SK-N-MC (cell line): ENCODE measurements at regions not wholly inside any gene's neighbourhood (a gene's known extent, or its start where the extent isn't known, plus 50 kb on each side); places are given as distances from the start of the nearest gene placed in this dataset.

Source experiments
- DNase-seq: peaks from one replicate; pipeline ENCODE4 v3.0.0-alpha.2; 2011; ENCODE audit warnings: low read depth, low spot score
- H3K27ac ChIP-seq: fragments of 200-600 bp; sonication (generic); 2 replicates; pipeline ENCODE4 v1.5.1; 2016; ENCODE audit warnings: mixed run types
- H3K36me3 ChIP-seq: fragments of 200-600 bp; sonication (generic); 2 replicates; pipeline ENCODE4 v1.6.1; 2017; ENCODE audit warnings: antibody characterized with exemption, low read length, mixed read lengths; ENCODE audit not compliant: insufficient read depth
- H3K4me3 ChIP-seq: fragments of 200-600 bp; sonication (generic); 2 replicates; pipeline ENCODE4 v1.5.1; 2016
- H3K9ac ChIP-seq: fragments of 200-600 bp; sonication (generic); 2 replicates; pipeline ENCODE4 v1.8.0; 2017; ENCODE audit warnings: mixed run types, mixed read lengths; ENCODE audit not compliant: insufficient read length
- H3K9me3 ChIP-seq: fragments of 200-600 bp; sonication (generic); 2 replicates; pipeline ENCODE4 v1.6.1; 2017; ENCODE audit warnings: low read depth, mild to moderate bottlenecking, antibody characterized with exemption, low read length, moderate library complexity, mixed read lengths
- EZH2 ChIP-seq: fragments of 200-600 bp; sonication (generic); IDR thresholded peaks from one replicate; pipeline ENCODE4 v1.6.1; 2017; ENCODE audit warnings: antibody characterized with exemption
- FOXP2 ChIP-seq: optimal IDR thresholded peaks from 2 replicates; pipeline ENCODE3; 2011; ENCODE audit warnings: mild to moderate bottlenecking, moderate library complexity; ENCODE audit not compliant: insufficient read depth; ENCODE audit errors: extremely low read length, control extremely low read depth
- POLR2AphosphoS5 ChIP-seq: IDR thresholded peaks from 2 replicates; pipeline ENCODE4 v1.6.1; 2012; ENCODE audit warnings: mild to moderate bottlenecking, low read depth, low read length, borderline replicate concordance

DNA sequence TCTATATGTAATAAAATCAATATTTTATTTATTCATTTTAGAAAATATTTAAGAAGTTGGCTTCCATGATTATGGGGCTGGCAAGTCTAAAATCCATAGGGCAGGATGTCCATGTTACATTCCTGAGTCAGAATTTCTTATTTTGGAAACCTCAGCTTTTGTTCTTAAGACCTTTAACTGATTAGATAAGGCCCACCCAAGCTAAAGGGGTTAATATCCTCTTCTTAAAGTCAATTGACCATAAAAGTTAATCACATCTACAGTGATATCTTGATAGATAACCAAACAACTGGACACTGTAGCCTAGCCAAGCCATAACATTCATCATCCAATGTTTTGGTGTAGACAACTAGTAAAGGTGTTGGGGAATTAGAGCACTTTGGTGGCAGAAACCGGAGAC is 1035.4 kb upstream of the ZEB2 start:
- TF ChIP-seq FOXP2 = no peak
- TF ChIP-seq EZH2 = no peak
- no peak for TF ChIP-seq POLR2AphosphoS5
- no peak overlapping the region for H3K27ac ChIP-seq
- H3K4me3 ChIP-seq = no peak overlapping the region
- no peaks in the 10 kb centered on the region for H3K9me3 ChIP-seq
- H3K9ac ChIP-seq = no peak overlapping the region
- no peak for DNase-seq
- H3K36me3 ChIP-seq = no peaks in the 10 kb centered on the region

DNA sequence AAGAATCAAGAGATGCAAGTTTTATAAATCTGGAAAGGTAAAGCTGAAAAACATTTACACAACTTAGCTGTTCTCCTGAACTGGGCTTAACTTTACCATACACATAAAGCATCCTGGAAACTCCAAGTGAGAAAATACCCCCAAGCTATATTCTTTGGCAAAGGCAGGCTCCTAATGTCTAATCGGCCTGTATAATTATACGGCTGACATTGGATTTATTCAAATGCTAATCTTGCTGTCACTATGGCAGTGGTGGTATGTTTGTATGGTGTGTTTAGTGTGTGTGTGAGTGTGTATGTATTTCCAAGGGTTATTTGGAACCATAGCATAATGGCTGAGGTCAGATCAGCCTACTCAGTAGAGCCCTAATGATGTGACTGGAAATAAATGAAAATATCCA is 1031.8 kb upstream of the ZEB2 start:
- H3K36me3 ChIP-seq = no peaks in the 10 kb centered on the region
- H3K4me3 ChIP-seq = no peak overlapping the region
- peak overlapping the region; percentile 17; the same call in 1 of the 2 replicates for H3K27ac ChIP-seq
- H3K9ac ChIP-seq = no peak overlapping the region
- no peaks in the 10 kb centered on the region; the same call in 1 of the 2 replicates for H3K9me3 ChIP-seq
- no peak for TF ChIP-seq FOXP2
- TF ChIP-seq POLR2AphosphoS5 = peak; percentile 27; the same call in 1 of the 2 replicates
- TF ChIP-seq EZH2 = no peak
- peak; percentile 86 for DNase-seq

DNA sequence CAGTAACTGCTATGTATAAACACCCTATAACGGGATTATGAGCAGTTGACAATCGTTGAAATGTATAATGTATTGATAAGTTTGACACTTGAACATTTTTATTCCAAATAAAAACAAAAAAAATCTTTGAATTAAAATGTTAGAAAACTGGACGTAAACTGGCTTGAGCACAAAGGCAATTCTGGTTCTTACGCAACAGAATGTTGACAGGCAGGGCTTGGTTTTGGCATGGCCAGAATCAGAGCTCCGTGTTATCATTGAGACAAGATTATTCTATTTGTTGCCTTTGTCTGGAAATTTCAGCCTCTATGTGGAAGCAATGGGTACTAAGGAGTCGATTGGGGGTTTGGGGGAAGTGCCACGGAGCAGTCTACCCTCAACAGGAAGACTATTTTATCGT is 1028.6 kb upstream of the ZEB2 start:
- Histone ChIP-seq H3K4me3 (no peak overlapping the region), H3K9ac (no peak overlapping the region), H3K27ac (no peak overlapping the region), H3K9me3 (peaks cover 12% of the 10 kb centered on the region; the same call in 1 of the 2 replicates), H3K36me3 (peaks cover 7% of the 10 kb centered on the region; the same call in 1 of the 2 replicates)
- TF ChIP-seq FOXP2 (no peak), POLR2AphosphoS5 (no peak), EZH2 (no peak)
- no peak for DNase-seq

DNA sequence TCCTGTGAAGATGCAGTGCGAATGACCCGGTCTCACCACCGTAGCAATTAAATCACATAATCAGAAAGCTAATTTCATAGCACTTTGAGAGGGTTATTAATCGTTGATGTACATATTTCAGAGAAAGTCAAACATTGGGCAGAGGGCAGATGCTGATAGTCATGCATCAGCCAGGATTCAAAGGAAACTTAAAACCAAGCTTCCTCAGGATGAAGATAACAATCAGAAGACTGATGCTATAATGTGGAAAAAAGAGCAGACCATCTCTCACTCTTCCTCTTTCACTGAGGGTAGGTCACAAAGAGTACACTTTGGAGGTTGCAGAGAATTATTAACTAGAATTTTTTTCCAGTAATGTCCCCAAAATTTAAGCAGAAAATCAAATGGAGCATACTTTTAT is 1027.7 kb upstream of the ZEB2 start:
- no peak overlapping the region for H3K27ac ChIP-seq
- DNase-seq = no peak
- TF ChIP-seq FOXP2 = no peak
- TF ChIP-seq EZH2 = no peak
- TF ChIP-seq POLR2AphosphoS5 = no peak
- H3K4me3 ChIP-seq = no peak overlapping the region
- peaks cover 13% of the 10 kb centered on the region; the same call in 1 of the 2 replicates for H3K9me3 ChIP-seq
- H3K36me3 ChIP-seq = peaks cover 9% of the 10 kb centered on the region; the same call in 1 of the 2 replicates
- no peak overlapping the region for H3K9ac ChIP-seq

DNA sequence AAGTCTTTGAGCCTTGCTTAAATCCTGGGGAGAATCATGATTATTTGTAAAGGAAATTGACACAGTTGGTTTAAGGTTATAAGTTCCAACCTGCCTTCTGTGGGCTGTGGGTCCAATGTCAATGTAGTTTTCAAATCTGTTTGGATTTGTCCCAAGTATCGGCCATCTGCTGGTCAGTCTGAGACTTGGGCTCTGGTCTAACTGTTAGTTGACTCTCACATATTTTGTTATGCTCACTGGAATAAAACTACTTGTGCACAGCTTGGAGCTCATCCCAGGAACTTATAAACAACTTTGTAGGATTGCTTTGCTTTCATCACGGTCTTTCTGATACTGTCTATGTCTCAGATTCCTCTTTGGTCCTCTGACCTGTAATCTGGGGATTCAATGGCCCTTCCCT is 1026.2 kb upstream of the ZEB2 start:
- H3K36me3 ChIP-seq = peaks cover 18% of the 10 kb centered on the region
- H3K4me3 ChIP-seq = no peak overlapping the region
- TF ChIP-seq EZH2 = no peak
- no peak for TF ChIP-seq POLR2AphosphoS5
- no peak for TF ChIP-seq FOXP2
- H3K27ac ChIP-seq = no peak overlapping the region
- H3K9ac ChIP-seq = no peak overlapping the region
- DNase-seq = no peak
- H3K9me3 ChIP-seq = peaks cover 25% of the 10 kb centered on the region; the same call in 1 of the 2 replicates

DNA sequence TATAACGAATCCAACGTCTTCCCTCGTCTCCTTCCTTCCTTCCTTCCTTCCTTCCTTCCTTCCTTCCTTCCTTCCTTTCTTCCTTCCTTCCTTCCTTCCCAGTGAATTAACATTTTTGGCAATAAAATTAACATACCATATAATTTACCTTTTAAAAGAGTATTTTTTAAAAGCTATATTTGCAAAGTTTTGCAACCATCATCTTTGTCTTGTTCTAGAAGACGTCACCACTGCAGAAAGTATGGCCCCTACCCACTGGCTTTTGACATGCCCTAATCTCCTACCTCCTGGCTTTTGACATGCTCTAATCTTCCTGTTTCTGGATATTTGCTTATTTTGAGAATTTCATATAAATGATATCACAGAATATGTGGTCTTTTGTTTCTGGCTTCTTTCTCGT is 1023.9 kb upstream of the ZEB2 start:
- DNase-seq = peak; percentile 96

DNA sequence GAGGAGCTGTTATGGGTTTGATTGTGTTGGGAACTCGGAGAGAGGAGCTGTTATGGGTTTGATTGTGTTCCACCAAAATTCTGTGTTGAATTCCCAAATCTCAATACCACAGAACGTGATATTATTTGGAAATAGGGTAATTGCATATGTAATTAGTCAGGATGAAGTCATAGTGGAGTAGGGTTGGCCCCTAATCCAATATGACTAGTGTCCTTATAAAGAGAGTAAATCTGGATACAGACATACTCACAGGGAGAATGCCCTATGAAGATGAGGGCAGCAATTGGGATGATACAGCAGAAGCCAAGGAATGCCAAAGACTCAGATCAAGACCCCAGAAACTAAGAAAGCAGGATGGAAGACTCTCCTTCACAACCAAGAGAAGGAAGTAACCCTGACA is 1023.2 kb upstream of the ZEB2 start:
- Histone ChIP-seq H3K27ac (peak overlapping the region; percentile 100), H3K36me3 (peaks cover 24% of the 10 kb centered on the region), H3K9ac (peak overlapping the region; percentile 80), H3K4me3 (peak overlapping the region; percentile 41), H3K9me3 (peaks cover 25% of the 10 kb centered on the region; the same call in 1 of the 2 replicates)
- TF ChIP-seq EZH2 (no peak), POLR2AphosphoS5 (no peak), FOXP2 (no peak)
- DNase-seq = no peak

More for the DNA sequence above, 1023.9 kb upstream of the ZEB2 start:
- H3K36me3 ChIP-seq = peaks cover 24% of the 10 kb centered on the region
- H3K4me3 ChIP-seq = no peak overlapping the region
- peaks cover 25% of the 10 kb centered on the region; the same call in 1 of the 2 replicates for H3K9me3 ChIP-seq
- TF ChIP-seq EZH2 (no peak), FOXP2 (no peak), POLR2AphosphoS5 (0 out of 2 replicates have a peak, but pooled peaks have one; percentile 71)
- H3K27ac ChIP-seq = peak overlapping the region; percentile 100
- H3K9ac ChIP-seq = peak overlapping the region; percentile 72

DNA sequence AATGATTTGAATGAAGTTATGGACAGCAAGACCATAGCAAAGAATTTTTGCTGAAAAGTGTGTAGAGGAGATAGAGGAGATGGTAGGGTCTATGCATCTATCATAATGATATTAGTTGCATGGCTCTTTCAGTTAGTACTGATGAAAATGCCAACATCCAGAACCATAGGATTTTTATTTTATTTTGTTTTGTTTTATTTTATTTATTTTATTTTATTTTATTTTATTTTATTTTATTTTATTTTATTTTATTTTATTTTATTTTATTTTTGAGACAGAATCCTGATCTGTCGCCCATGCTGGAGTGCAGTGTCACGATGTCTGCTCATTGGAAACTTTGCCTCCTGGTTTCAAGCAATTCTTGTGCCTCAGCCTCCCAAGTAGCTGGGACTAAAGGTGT is 1021.1 kb upstream of the ZEB2 start:
- no peak for TF ChIP-seq POLR2AphosphoS5
- TF ChIP-seq EZH2 = no peak
- no peak for TF ChIP-seq FOXP2
- H3K9me3 ChIP-seq = peaks cover 20% of the 10 kb centered on the region; the same call in 1 of the 2 replicates
- no peak for DNase-seq
- peaks cover 22% of the 10 kb centered on the region for H3K36me3 ChIP-seq
- no peak overlapping the region for H3K9ac ChIP-seq
- no peak overlapping the region for H3K4me3 ChIP-seq
- no peak overlapping the region for H3K27ac ChIP-seq
